Neural cell (in vitro differentiated cells): ENCODE measurements at regions not wholly inside any gene's neighbourhood (a gene's known extent, or its start where the extent isn't known, plus 50 kb on each side); places are given as distances from the start of the nearest gene placed in this dataset.

Source experiments
- H2AFZ ChIP-seq: fragments of 200-600, 300-800 bp; sonication (generic), shearing (Covaris generic); 2 replicates; pipeline ENCODE4 v1.6.0; 2014; ENCODE audit warnings: low read depth, mild to moderate bottlenecking, antibody characterized with exemption, low read length, moderate library complexity
- H3F3A ChIP-seq: fragments of 200-600 bp; shearing (Covaris generic); 2 replicates; pipeline ENCODE4 v1.6.1; 2016; ENCODE audit warnings: mild to moderate bottlenecking, moderate library complexity, mixed read lengths, antibody characterized with exemption, low read length; ENCODE audit not compliant: insufficient read depth, poor library complexity, severe bottlenecking
- H3K27ac ChIP-seq: fragments of 200-600, 300-800 bp; sonication (generic), shearing (Covaris generic); 2 replicates; pipeline ENCODE4 v1.5.1; 2014; ENCODE audit warnings: mild to moderate bottlenecking, low read length, moderate library complexity
- H3K27me3 ChIP-seq: fragments of 300-800, 200-600 bp; sonication (generic), shearing (Covaris generic); 2 replicates; pipeline ENCODE4 v1.6.0; 2014; ENCODE audit warnings: mild to moderate bottlenecking, low read depth, low read length, moderate library complexity; ENCODE audit not compliant: insufficient read depth
- H3K36me3 ChIP-seq: fragments of 300-800, 200-600 bp; sonication (generic), shearing (Covaris generic); 2 replicates; pipeline ENCODE4 v1.5.1; 2014; ENCODE audit warnings: mild to moderate bottlenecking, antibody characterized with exemption, low read length, moderate library complexity; ENCODE audit not compliant: insufficient read depth
- H3K4me2 ChIP-seq: fragments of 300-800, 200-600 bp; sonication (generic), shearing (Covaris generic); 2 replicates; pipeline ENCODE4 v1.6.0; 2014; ENCODE audit warnings: mild to moderate bottlenecking, low read length
- H3K4me3 ChIP-seq: fragments of 300-800, 200-600 bp; sonication (generic), shearing (Covaris generic); 2 replicates; pipeline ENCODE4 v1.5.1; 2014; ENCODE audit warnings: mild to moderate bottlenecking, low read length, moderate library complexity
- H3K79me2 ChIP-seq: fragments of 200-600 bp; shearing (Covaris generic); replicated peaks from 2 replicates; pipeline ENCODE4 v1.6.0; 2014; ENCODE audit warnings: mild to moderate bottlenecking, low read length, moderate library complexity; ENCODE audit not compliant: insufficient read depth
- H3K9ac ChIP-seq: fragments of 300-800, 200-600 bp; sonication (generic), shearing (Covaris generic); 2 replicates; pipeline ENCODE4 v1.6.1; 2016; ENCODE audit warnings: mild to moderate bottlenecking, low read length, mixed read lengths
- H3K9me2 ChIP-seq: fragments of 200-600 bp; shearing (Covaris generic); 2 replicates; pipeline ENCODE4 v1.6.1; 2016; ENCODE audit warnings: mild to moderate bottlenecking, low read length, mixed read lengths; ENCODE audit not compliant: insufficient read depth
- H3K9me3 ChIP-seq: fragments of 200-600, 300-800 bp; sonication (generic), shearing (Covaris generic); 2 replicates; pipeline ENCODE4 v1.6.1; 2016; ENCODE audit warnings: mild to moderate bottlenecking, mixed run types, low read length, moderate library complexity, mixed read lengths
- H4K20me1 ChIP-seq: fragments of 200-600 bp; shearing (Covaris generic); 2 replicates; pipeline ENCODE4 v1.6.1; 2016; ENCODE audit warnings: mild to moderate bottlenecking, mixed run types; ENCODE audit not compliant: insufficient read depth
- CTCF ChIP-seq: fragments of 450-650 bp; IDR thresholded peaks from 2 replicates; pipeline ENCODE4 v1.5.1; 2014; ENCODE audit warnings: antibody characterized with exemption, mild to moderate bottlenecking, moderate library complexity; ENCODE audit not compliant: poor library complexity, severe bottlenecking
- EP300 ChIP-seq: fragments of 450-650 bp; conservative IDR thresholded peaks from 2 replicates; pipeline ENCODE4 v1.6.1; 2014; ENCODE audit warnings: antibody characterized with exemption, mild to moderate bottlenecking, moderate library complexity; ENCODE audit not compliant: poor library complexity, severe bottlenecking
- EZH2 ChIP-seq: fragments of 200-600, 300-800 bp; shearing (Covaris generic), sonication (generic); IDR thresholded peaks from 2 replicates; pipeline ENCODE4 v1.6.1; 2014; ENCODE audit warnings: antibody characterized with exemption, low read length, borderline replicate concordance, mild to moderate bottlenecking; ENCODE audit not compliant: insufficient read depth, poor library complexity, severe bottlenecking
- MXI1 ChIP-seq: fragments of 450-650 bp; conservative IDR thresholded peaks from 2 replicates; pipeline ENCODE4 v1.6.1; 2014; ENCODE audit warnings: antibody characterized with exemption, mild to moderate bottlenecking; ENCODE audit not compliant: poor library complexity, severe bottlenecking
- POLR2AphosphoS5 ChIP-seq: IDR thresholded peaks from 2 replicates; pipeline ENCODE4 v1.6.1; 2012
- RAD21 ChIP-seq: fragments of 450-650 bp; conservative IDR thresholded peaks from 2 replicates; pipeline ENCODE4 v1.6.1; 2014; ENCODE audit warnings: antibody characterized with exemption, mild to moderate bottlenecking, moderate library complexity
- REST ChIP-seq: IDR thresholded peaks from 2 replicates; pipeline ENCODE4 v1.6.1; 2012; ENCODE audit warnings: borderline replicate concordance
- SMC3 ChIP-seq: fragments of 450-650 bp; conservative IDR thresholded peaks from 2 replicates; pipeline ENCODE4 v1.6.1; 2014; ENCODE audit warnings: antibody characterized with exemption, mild to moderate bottlenecking, moderate library complexity; ENCODE audit not compliant: poor library complexity
- TAF1 ChIP-seq: IDR thresholded peaks from 2 replicates; pipeline ENCODE4 v1.6.1; 2012; ENCODE audit warnings: low read depth

GRCh38 chr4:4675051-4675581 lies 133.3 kb upstream of the STX18 start:
- Histone ChIP-seq H3K36me3 (no peaks in the 10 kb centered on the region), H3K9me2 (no peaks in the 10 kb centered on the region), H3K9ac (no peak overlapping the region), H3K4me2 (no peak overlapping the region), H3F3A (no peaks in the 10 kb centered on the region), H4K20me1 (no peaks in the 10 kb centered on the region), H3K4me3 (no peak overlapping the region), H3K79me2 (no peaks in the 10 kb centered on the region), H3K27ac (no peak overlapping the region), H2AFZ (no peak overlapping the region), H3K9me3 (no peaks in the 10 kb centered on the region), H3K27me3 (no peaks in the 10 kb centered on the region)
- no peak for TF ChIP-seq CTCF
- no peak for TF ChIP-seq EZH2
- TF ChIP-seq SMC3, result no peak
- TF ChIP-seq RAD21, result no peak
- TF ChIP-seq TAF1, result no peak
- no peak for TF ChIP-seq REST
- no peak for TF ChIP-seq POLR2AphosphoS5

GRCh38 chr4:4673070-4673469 lies 131.2 kb upstream of the STX18 start:
- no peaks in the 10 kb centered on the region for H3K36me3 ChIP-seq
- H3K9ac ChIP-seq, result no peak overlapping the region
- TF ChIP-seq RAD21 (no peak), CTCF (no peak), REST (no peak), MXI1 (no peak), EZH2 (no peak), TAF1 (no peak), EP300 (no peak), POLR2AphosphoS5 (no peak), SMC3 (no peak)
- H3K9me2 ChIP-seq, result no peaks in the 10 kb centered on the region
- no peak overlapping the region for H3K4me2 ChIP-seq
- no peaks in the 10 kb centered on the region for H3K9me3 ChIP-seq
- no peaks in the 10 kb centered on the region for H3K79me2 ChIP-seq
- H3K27me3 ChIP-seq, result no peaks in the 10 kb centered on the region
- no peaks in the 10 kb centered on the region for H3F3A ChIP-seq
- H2AFZ ChIP-seq, result no peak overlapping the region
- H3K4me3 ChIP-seq, result no peak overlapping the region
- H4K20me1 ChIP-seq, result no peaks in the 10 kb centered on the region
- H3K27ac ChIP-seq, result no peak overlapping the region
